ENCODE measurements at regions not wholly inside any gene's neighbourhood (a gene's known extent, or its start where the extent isn't known, plus 50 kb on each side); places are given as distances from the start of the nearest gene placed in this dataset.

DNA sequence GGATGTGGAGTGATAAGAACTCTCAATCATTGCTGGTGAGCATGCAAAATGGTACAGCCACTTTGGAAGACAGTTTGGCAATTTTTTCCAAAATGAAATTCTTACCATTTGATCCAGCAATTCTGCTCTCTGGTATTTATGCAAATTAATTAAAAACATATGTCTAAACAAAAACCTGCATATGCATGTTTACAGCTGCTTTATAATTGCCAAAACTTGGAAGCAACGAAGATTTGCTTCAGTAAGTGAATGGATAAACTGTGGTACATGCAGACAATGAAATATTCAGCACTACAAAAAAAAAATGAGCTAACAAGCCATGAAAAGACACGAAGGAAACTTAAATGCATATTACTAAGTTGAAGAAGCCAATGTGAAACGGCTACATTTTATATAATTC is 55.5 kb upstream of the SMLR1 start:
- no peak for DNase-seq

DNA sequence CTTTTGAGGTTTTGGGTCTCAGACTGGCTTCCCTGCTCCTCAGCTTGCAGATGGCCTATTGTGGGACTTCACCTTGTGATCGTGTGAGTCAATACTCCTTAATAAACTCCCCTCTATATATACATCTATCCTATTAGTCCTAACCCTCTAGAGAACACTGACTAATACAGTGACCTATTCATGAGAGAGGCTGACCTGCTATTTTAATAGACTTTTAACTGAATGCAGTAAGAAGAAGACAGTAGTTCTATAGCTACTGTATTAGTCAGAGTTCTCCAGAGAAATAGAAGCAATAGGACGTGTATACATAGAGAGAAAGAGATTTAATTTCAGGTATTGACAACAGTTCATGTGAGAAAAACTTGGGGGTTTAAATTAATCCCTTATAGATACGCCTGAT is 53.3 kb upstream of the SMLR1 start:
- DNase-seq, result no peak

GRCh38 chr6:130775411-130776012 is 51.7 kb upstream of the SMLR1 start:
- DNase-seq, result no peak

DNA sequence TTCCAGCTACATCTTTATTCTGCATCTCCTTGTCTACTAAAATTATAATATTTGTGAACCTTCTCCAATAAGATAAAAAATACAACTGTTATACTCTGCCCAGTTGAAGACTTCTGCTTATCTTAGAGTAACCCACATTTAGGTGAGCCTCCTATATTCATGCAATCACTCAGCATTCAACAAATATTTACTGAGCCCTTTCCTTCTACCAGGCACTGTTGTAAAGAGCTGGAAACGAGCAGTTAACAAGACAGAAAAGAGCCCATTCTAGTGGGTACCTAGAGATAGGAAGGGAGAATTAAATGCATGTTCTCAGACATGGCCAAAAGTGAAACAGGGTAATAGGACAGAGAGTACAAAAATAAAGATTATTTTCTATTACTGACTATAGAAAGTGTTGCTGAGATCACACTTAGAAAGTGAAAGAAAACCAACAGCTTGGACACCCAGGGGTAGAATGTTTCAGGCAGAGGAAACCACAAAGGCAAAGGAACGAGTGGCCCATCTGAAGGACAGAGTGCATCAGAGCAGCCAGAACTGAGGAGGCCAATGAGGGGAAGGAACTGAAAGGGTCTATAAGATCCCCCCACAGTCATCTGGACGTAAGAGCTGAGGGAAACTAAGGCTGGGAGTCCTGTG is 50.8 kb upstream of the SMLR1 start:
- no peak for DNase-seq

Measured in CD4-positive, alpha-beta T cell treated with Interleukin-15 for 1 hour (primary cell).